Mucosa of descending colon (tissue), 3 donors: ENCODE measurements at regions not wholly inside any gene's neighbourhood (a gene's known extent, or its start where the extent isn't known, plus 50 kb on each side); places are given as distances from the start of the nearest gene placed in this dataset.

Experiments used
- ATAC-seq: fragments of 200-7000 bp; cut with Tn5 transposase; one replicate; pipeline ENCODE4 v1.9.1; 2020; ENCODE audit warnings: mild to moderate bottlenecking, moderate library complexity
- DNase-seq, 3 donors: peaks; one replicate each; pipeline ENCODE4 v3.0.0-alpha.2; 2020
- H3K36me3 ChIP-seq: fragments of 200-600 bp; one replicate; pipeline ENCODE4 v1.8.0; 2021; ENCODE audit warnings: low read depth, mild to moderate bottlenecking
- H3K4me1 ChIP-seq: fragments of 200-600 bp; one replicate; pipeline ENCODE4 v1.8.0; 2021; ENCODE audit warnings: low read depth, mild to moderate bottlenecking
- H3K4me3 ChIP-seq: fragments of 200-600 bp; one replicate; pipeline ENCODE4 v1.8.0; 2021; ENCODE audit warnings: mild to moderate bottlenecking
- H3K9me3 ChIP-seq: fragments of 200-600 bp; one replicate; pipeline ENCODE4 v1.8.0; 2021; ENCODE audit warnings: mild to moderate bottlenecking
- CTCF ChIP-seq: fragments of 200-600 bp; IDR thresholded peaks from one replicate; pipeline ENCODE4 v1.8.0; 2022; ENCODE audit warnings: antibody characterized with exemption, mild to moderate bottlenecking
- intact Hi-C, 2 donors: fragments of 100-400 bp; cut with DNase I in 1 of 2; cut with micrococcal nuclease in 1 of 2; formaldehyde crosslinking; loops; one replicate each; pipeline versions ENCODE4 v1.11.0 to v1.11.1; 2022; cut with DNase I, micrococcal nuclease
- donor health status: DM: no; HTN: no; CAD: no; lungs with moderate emphysema.
- donor health status: DM: no; HTN: no; CAD: no.
- donor health status: DM: no; HTN: yes; CAD: no.

GRCh38 chr2:150389447-150389846, 98.0 kb downstream of the RND3 start:
- peaks cover 6% of the 10 kb centered on the region for H3K9me3 ChIP-seq
- intact Hi-C loops = no loop called here

GRCh38 chr2:150388289-150388625, 99.2 kb downstream of the RND3 start:
- no peak for DNase-seq
- intact Hi-C loops = no loop called here
- ATAC-seq = no peak
- no peak for TF ChIP-seq CTCF
- Histone ChIP-seq H3K9me3 (peaks cover 6% of the 10 kb centered on the region), H3K36me3 (no peaks in the 10 kb centered on the region), H3K4me3 (no peak overlapping the region), H3K4me1 (no peaks in the 10 kb centered on the region)

More at GRCh38 chr2:150389447-150389846, 98.0 kb downstream of the RND3 start:
- Histone ChIP-seq H3K36me3 (no peaks in the 10 kb centered on the region), H3K4me1 (no peaks in the 10 kb centered on the region), H3K4me3 (no peak overlapping the region)
- no peak for TF ChIP-seq CTCF
- no peak for ATAC-seq
- DNase-seq = no peak

GRCh38 chr2:150387586-150388288, 99.7 kb downstream of the RND3 start:
- intact Hi-C loops = no loop called here
- ATAC-seq = no peak
- TF ChIP-seq CTCF = no peak
- Histone ChIP-seq H3K4me3 (no peak overlapping the region), H3K9me3 (peaks cover 6% of the 10 kb centered on the region), H3K4me1 (no peaks in the 10 kb centered on the region), H3K36me3 (no peaks in the 10 kb centered on the region)
- no peak for DNase-seq

GRCh38 chr2:150385211-150385610, 102.3 kb downstream of the RND3 start:
- no peak overlapping the region for H3K4me3 ChIP-seq
- H3K9me3 ChIP-seq = peaks cover 6% of the 10 kb centered on the region
- no peaks in the 10 kb centered on the region for H3K36me3 ChIP-seq
- ATAC-seq (no peak), DNase-seq (no peak)
- no peak for TF ChIP-seq CTCF
- no peaks in the 10 kb centered on the region for H3K4me1 ChIP-seq
- intact Hi-C loops = no loop called here

GRCh38 chr2:150383587-150383986, 103.9 kb downstream of the RND3 start:
- ATAC-seq (no peak), DNase-seq (no peak)
- intact Hi-C loops = no loop called here
- no peak overlapping the region for H3K4me3 ChIP-seq
- no peaks in the 10 kb centered on the region for H3K36me3 ChIP-seq
- H3K9me3 ChIP-seq = peaks cover 6% of the 10 kb centered on the region
- no peaks in the 10 kb centered on the region for H3K4me1 ChIP-seq
- TF ChIP-seq CTCF = no peak

- intact Hi-C loops = no loop called here
- no peak overlapping the region for H3K4me3 ChIP-seq
- H3K36me3 ChIP-seq = no peaks in the 10 kb centered on the region
- DNase-seq (no peak), ATAC-seq (no peak)
- H3K4me1 ChIP-seq = no peaks in the 10 kb centered on the region
- no peaks in the 10 kb centered on the region for H3K9me3 ChIP-seq
- no peak for TF ChIP-seq CTCF
Measured at GRCh38 chr2:150379166-150379565, 108.3 kb downstream of the RND3 start.
